GM10266 (cell line): ENCODE measurements at regions not wholly inside any gene's neighbourhood (a gene's known extent, or its start where the extent isn't known, plus 50 kb on each side); places are given as distances from the start of the nearest gene placed in this dataset.

Experiments
- DNase-seq: peaks from one replicate; pipeline ENCODE4 v3.0.0; 2012; ENCODE audit errors: extremely low spot score
- TF ChIP-seq, protein P1 (sequence below): IDR thresholded peaks from 2 replicates; pipeline ENCODE4 v1.5.1; 2012; ENCODE audit warnings: mild to moderate bottlenecking, low read depth; ENCODE audit not compliant: control insufficient read depth, insufficient read depth; ENCODE audit errors: missing control alignments

DNA sequence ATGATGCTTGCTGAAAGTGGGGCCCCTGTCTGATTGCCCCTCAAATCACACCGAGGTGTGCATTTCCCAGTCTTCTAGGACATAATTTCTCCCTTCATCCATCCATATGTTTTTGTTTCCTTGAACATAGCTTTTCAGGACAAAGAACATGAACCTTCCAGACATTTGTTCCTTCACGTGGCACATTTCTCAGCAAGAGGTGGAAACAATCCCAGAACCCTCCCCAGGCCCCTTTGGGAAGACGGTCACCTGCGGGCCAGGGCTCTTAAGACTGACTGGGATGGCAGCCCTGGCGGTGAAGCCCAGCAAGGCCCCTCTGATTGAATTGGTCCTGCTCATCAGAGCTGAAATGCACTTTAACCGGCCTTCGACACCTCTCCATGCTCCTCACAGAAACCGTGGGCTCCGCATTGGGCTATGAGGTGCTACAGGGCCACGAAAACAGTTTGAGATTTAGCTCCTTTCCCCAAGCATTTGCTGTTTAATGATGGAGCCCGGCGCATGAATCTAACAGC, 522.5 kb upstream of the DPP6 start:
- no peak for DNase-seq
- TF ChIP-seq, protein P1, sequence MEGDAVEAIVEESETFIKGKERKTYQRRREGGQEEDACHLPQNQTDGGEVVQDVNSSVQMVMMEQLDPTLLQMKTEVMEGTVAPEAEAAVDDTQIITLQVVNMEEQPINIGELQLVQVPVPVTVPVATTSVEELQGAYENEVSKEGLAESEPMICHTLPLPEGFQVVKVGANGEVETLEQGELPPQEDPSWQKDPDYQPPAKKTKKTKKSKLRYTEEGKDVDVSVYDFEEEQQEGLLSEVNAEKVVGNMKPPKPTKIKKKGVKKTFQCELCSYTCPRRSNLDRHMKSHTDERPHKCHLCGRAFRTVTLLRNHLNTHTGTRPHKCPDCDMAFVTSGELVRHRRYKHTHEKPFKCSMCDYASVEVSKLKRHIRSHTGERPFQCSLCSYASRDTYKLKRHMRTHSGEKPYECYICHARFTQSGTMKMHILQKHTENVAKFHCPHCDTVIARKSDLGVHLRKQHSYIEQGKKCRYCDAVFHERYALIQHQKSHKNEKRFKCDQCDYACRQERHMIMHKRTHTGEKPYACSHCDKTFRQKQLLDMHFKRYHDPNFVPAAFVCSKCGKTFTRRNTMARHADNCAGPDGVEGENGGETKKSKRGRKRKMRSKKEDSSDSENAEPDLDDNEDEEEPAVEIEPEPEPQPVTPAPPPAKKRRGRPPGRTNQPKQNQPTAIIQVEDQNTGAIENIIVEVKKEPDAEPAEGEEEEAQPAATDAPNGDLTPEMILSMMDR: no peak

DNA sequence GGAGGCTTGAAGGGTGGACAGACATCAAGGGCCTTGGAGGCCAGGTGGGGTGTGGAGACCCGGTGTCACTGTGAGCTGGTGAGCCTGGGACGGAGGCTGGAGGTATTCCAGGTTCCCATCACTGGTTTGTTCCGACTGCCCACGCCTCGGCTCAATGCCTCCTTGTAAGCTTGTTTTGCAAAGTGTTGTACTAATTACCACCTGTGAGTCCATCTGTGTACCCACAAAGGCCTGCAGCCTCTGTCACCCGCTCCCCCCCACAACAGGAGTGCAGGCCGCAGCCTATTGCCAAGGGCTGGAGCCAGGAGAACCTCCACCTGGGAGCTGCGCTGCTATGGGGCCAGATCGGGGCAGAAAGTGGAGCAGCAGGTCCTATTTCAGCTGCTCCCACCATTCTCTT, 521.8 kb upstream of the DPP6 start:
- no peak for DNase-seq
- TF ChIP-seq, protein P1: no peak

DNA sequence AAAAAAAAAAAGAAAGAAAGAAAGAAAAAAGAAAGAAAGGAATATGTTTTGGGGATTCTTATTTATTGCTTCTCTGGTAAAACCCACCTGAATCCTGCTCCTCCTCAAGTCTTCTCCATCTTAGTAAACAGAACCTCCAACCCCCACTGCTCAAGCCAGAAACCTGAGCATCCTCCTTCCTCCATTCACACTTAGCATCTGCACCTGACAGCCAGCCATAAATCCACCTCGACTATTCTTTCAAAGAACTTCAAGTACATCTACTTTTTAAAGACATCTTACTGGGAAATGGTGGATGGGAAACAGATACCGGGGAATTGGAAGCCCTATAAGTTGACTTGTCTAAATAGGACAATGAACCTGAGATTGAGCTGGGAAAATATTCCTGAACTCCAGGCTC, 519.9 kb upstream of the DPP6 start:
- TF ChIP-seq, protein P1: no peak
- DNase-seq: no peak

DNA sequence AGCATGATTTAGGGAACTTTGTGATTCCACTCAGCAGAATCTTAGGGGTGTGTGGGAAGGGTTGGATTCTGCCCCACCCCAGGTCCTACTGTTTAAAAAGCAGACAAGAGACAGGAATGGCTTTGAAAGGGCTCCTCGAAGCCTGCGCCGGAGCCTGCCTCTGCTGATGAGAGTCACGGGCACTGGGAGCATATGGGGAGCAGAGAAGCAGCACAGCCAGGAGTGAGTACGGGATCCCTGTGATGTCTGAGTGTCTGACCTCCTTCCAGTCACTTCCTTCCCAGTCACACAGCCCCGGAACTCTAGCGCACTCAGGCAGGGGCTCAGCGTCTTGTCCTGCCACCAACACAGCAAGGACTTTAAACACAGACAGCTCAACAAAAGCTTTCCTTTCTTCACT, 514.9 kb upstream of the DPP6 start:
- no peak for DNase-seq
- TF ChIP-seq, protein P1: no peak

DNA sequence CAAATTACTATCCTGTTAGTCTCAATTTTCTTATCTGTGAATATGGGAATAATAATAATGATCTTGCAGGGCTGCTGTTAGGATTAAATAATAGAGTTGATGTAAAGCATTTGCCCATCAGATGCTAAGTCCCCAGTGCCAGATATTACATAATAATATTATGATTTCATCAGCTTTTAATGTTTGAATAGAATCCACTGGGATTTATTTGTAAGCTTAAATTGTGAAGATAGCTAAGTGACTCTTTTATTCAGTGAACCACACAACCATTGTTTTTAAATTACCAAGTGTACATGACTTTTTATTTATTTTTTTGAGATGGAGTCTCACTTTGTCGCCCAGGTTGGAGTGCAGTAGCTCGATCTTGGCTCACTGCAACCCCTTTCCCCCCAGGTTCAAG, 510.3 kb upstream of the DPP6 start:
- no peak for DNase-seq
- TF ChIP-seq, protein P1: no peak

DNA sequence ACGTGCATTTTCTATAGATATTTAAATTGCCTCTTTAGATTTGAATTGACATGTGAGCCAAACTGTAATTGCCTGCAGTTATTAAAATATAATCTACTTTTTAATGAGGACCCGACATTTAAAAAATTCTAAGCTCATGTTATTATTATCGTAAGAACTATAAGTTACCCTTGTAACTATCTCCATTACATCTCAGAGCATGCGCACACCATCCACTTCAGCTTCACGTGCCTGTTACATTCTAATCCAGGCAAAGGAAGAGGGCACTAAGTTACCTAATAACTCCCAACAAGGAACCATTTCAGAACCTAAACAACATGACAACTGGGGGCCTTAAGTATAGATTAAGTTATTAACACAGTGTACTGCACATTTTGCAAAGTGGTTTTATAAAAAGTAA, 509.0 kb upstream of the DPP6 start:
- DNase-seq: no peak
- TF ChIP-seq, protein P1: no peak

DNA sequence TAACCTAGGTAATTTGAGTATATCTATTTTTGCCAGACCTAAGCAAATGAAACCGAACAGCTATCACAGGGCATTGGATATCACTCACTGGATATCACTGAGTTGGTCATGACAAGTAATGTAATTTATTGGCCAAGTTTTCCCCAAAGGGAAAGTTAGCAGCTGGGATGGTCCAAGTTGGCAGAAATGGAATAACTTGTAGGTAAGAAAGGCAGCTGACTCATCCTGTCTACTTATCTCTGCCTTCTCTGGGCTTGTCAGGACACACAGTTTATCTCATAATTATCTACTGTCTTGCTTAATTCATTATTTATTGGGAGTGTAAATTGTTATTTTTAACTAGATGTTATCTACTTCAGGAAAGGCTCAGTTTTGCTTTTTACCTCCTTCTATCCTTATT, 502.0 kb upstream of the DPP6 start:
- TF ChIP-seq, protein P1: no peak
- no peak for DNase-seq
